ENCODE measurements at regions not wholly inside any gene's neighbourhood (a gene's known extent, or its start where the extent isn't known, plus 50 kb on each side); places are given as distances from the start of the nearest gene placed in this dataset.
A peak's percentile ranks its signal among the peaks of the same experiment; 100 is the strongest.

DNA sequence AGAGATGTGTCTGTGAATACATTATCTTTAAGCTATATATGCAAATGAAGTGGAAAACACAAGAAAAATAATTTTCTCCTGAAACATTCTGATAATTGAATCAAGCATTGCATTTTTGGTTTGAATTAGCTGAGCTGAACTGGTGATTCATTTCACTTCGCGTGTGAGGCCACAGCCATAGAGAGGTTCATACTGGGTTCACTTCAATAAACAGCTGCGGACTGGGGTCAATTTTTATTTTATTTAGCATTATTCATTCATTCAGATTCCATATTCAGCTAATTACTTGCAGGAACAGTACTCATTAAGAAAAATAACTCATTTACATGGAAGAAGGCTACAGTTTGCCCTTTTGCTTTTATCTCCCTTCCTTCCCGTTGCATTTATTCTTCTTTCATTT lies 195.2 kb upstream of the LRIG3 start:
- POLR2A ChIA-PET, result no interaction called here
- no peak for DNase-seq (ENCODE audit: low read depth, low spot score)
- no peaks in the 10 kb centered on the region for H3K4me1 ChIP-seq (ENCODE audit: control insufficient read depth, insufficient read depth, low read length)
- no TSS peak for BruUV-seq (replicated peaks)
- intact Hi-C loops (cut with micrococcal nuclease; ENCODE audit: unreplicated experiment), result no loop called here
- CTCF ChIA-PET, result no interaction called here
- no peaks in the 10 kb centered on the region for H3K9me3 ChIP-seq (ENCODE audit: control insufficient read depth, insufficient read depth, low read depth, low read length)
- H3K27ac ChIP-seq (ENCODE audit: low read length), result no peak overlapping the region
- no peaks in the 10 kb centered on the region for H3K36me3 ChIP-seq (ENCODE audit: control insufficient read depth, insufficient read depth, low read length)
- in situ Hi-C loops (cut with HindIII; ENCODE audit: low pct_unique_long_range_greater_than_20kb, low sequenced_read_pairs), result no loop called here
- H3K4me3 ChIP-seq (ENCODE audit: low read depth in 2 of 2, low read length in 2 of 2), result no peak overlapping the region
- TF ChIP-seq TCF7L2 (IDR thresholded peaks at IDR 0.05; ENCODE audit: low read depth, low read length) (no peak), POLR2AphosphoS5 (IDR thresholded peaks at IDR 0.05; ENCODE audit: low read depth, low read length) (no peak), SIN3A (IDR thresholded peaks at IDR 0.05; ENCODE audit: borderline replicate concordance, insufficient read depth, low read depth, low read length) (no peak)
- TF ChIP-seq, protein P1, sequence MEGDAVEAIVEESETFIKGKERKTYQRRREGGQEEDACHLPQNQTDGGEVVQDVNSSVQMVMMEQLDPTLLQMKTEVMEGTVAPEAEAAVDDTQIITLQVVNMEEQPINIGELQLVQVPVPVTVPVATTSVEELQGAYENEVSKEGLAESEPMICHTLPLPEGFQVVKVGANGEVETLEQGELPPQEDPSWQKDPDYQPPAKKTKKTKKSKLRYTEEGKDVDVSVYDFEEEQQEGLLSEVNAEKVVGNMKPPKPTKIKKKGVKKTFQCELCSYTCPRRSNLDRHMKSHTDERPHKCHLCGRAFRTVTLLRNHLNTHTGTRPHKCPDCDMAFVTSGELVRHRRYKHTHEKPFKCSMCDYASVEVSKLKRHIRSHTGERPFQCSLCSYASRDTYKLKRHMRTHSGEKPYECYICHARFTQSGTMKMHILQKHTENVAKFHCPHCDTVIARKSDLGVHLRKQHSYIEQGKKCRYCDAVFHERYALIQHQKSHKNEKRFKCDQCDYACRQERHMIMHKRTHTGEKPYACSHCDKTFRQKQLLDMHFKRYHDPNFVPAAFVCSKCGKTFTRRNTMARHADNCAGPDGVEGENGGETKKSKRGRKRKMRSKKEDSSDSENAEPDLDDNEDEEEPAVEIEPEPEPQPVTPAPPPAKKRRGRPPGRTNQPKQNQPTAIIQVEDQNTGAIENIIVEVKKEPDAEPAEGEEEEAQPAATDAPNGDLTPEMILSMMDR (IDR thresholded peaks at IDR 0.05), result no peak
- TF ChIP-seq, protein P2, sequence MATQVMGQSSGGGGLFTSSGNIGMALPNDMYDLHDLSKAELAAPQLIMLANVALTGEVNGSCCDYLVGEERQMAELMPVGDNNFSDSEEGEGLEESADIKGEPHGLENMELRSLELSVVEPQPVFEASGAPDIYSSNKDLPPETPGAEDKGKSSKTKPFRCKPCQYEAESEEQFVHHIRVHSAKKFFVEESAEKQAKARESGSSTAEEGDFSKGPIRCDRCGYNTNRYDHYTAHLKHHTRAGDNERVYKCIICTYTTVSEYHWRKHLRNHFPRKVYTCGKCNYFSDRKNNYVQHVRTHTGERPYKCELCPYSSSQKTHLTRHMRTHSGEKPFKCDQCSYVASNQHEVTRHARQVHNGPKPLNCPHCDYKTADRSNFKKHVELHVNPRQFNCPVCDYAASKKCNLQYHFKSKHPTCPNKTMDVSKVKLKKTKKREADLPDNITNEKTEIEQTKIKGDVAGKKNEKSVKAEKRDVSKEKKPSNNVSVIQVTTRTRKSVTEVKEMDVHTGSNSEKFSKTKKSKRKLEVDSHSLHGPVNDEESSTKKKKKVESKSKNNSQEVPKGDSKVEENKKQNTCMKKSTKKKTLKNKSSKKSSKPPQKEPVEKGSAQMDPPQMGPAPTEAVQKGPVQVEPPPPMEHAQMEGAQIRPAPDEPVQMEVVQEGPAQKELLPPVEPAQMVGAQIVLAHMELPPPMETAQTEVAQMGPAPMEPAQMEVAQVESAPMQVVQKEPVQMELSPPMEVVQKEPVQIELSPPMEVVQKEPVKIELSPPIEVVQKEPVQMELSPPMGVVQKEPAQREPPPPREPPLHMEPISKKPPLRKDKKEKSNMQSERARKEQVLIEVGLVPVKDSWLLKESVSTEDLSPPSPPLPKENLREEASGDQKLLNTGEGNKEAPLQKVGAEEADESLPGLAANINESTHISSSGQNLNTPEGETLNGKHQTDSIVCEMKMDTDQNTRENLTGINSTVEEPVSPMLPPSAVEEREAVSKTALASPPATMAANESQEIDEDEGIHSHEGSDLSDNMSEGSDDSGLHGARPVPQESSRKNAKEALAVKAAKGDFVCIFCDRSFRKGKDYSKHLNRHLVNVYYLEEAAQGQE (IDR thresholded peaks at IDR 0.05; ENCODE audit: insufficient read depth in 1 of 2, low read depth in 2 of 2, low read length in 1 of 2), result no peak
- ATAC-seq, result no peak
- H3K27me3 ChIP-seq (ENCODE audit: control insufficient read depth, insufficient read depth, low read length), result no peaks in the 10 kb centered on the region

DNA sequence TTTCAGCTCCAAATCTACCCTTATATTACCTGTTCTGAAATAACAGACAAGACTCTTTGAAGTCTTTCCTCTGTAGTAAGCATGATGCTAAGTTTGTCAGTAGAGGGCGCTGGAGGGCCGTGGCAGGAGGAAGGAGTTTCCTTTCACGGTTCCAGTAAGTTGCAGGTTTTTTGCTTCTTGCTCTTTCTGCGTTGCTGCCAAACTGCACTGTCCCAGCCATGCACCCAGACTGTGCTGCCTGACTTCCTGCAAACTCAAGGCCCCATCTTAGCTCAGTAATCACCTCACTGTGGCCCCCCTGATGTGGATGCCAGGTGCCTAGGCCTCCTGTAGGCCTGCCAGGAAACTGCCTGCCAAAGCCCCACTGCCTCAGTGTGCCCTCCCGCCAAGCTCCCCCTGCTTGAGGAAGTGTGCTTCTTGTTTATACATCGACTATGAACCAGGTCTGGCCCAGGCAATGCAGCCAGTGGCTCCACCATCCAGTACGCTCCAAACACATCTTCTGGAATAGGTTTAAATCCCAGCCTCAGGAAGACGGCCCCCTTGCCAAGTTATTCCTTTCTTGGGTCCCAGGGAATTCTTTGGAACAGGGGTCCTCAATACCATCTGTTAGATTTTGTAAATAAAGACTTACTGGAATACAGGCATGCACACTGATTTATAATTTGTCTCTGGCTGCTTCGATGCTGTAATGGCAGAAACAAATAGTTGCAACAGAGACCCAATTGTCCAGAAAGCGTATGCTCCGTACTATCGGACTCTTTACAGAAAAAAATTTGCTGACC lies 193.7 kb upstream of the LRIG3 start:
- CTCF ChIA-PET, result interaction anchor here (0.7 kb wide), 1 partner anchor 902 kb away, joined by 3 read pairs; no protein-coding TSS in a partner anchor

More for the DNA sequence above, 193.7 kb upstream of the LRIG3 start:
- TF ChIP-seq TCF7L2 (IDR thresholded peaks at IDR 0.05; ENCODE audit: low read depth, low read length) (peak; percentile 77), POLR2AphosphoS5 (IDR thresholded peaks at IDR 0.05; ENCODE audit: low read depth, low read length) (no peak), SIN3A (IDR thresholded peaks at IDR 0.05; ENCODE audit: borderline replicate concordance, insufficient read depth, low read depth, low read length) (no peak)
- TF ChIP-seq, protein P1 (IDR thresholded peaks at IDR 0.05), result peak; percentile 89
- TF ChIP-seq, protein P2 (IDR thresholded peaks at IDR 0.05; ENCODE audit: insufficient read depth in 1 of 2, low read depth in 2 of 2, low read length in 1 of 2), result no peak
- in situ Hi-C loops (cut with HindIII; ENCODE audit: low pct_unique_long_range_greater_than_20kb, low sequenced_read_pairs) (no loop called here), intact Hi-C loops (cut with micrococcal nuclease; ENCODE audit: unreplicated experiment) (loop anchor here (1.0 kb wide), 1 partner anchor 36 kb away; no protein-coding TSS in a partner anchor)
- ATAC-seq (peak; percentile 88; the same call in 1 of the 2 replicates), DNase-seq (ENCODE audit: low read depth, low spot score) (peak; percentile 69)
- no peaks in the 10 kb centered on the region for H3K27me3 ChIP-seq (ENCODE audit: control insufficient read depth, insufficient read depth, low read length)
- no TSS peak for BruUV-seq (replicated peaks)
- no peaks in the 10 kb centered on the region for H3K9me3 ChIP-seq (ENCODE audit: control insufficient read depth, insufficient read depth, low read depth, low read length)
- H3K4me1 ChIP-seq (ENCODE audit: control insufficient read depth, insufficient read depth, low read length), result no peaks in the 10 kb centered on the region
- H3K36me3 ChIP-seq (ENCODE audit: control insufficient read depth, insufficient read depth, low read length), result no peaks in the 10 kb centered on the region
- no peak overlapping the region for H3K4me3 ChIP-seq (ENCODE audit: low read depth in 2 of 2, low read length in 2 of 2)
- POLR2A ChIA-PET, result no interaction called here
- no peak overlapping the region for H3K27ac ChIP-seq (ENCODE audit: low read length)
